ENCODE measurements at regions not wholly inside any gene's neighbourhood (a gene's known extent, or its start where the extent isn't known, plus 50 kb on each side); places are given as distances from the start of the nearest gene placed in this dataset.
"Not testable (repeated sequence)": the region's sequence is repeated elsewhere in the genome, so short reads cannot be mapped to it uniquely, and the experiment has no call there.

DNA sequence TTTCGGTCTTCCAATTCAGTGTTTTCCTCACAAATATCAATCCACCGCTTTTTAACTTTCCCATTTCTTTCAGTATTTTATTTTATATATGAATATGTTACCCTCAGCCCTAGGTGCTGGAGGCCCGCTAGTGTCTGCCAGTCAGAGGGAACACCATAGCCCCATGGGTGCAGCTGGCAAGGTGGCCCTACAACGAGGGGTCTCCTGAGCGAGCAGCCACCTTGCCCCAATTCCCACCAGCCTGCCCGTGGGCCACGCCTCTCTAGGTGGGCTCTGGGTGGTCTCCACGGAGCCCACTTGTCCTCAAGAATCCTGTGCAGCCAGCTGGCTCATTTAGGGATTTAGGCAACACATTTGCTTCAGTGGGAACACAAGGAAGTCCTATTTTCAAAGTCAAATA lies 72.5 kb upstream of the RGPD5 start:
- TF ChIP-seq, protein P1, sequence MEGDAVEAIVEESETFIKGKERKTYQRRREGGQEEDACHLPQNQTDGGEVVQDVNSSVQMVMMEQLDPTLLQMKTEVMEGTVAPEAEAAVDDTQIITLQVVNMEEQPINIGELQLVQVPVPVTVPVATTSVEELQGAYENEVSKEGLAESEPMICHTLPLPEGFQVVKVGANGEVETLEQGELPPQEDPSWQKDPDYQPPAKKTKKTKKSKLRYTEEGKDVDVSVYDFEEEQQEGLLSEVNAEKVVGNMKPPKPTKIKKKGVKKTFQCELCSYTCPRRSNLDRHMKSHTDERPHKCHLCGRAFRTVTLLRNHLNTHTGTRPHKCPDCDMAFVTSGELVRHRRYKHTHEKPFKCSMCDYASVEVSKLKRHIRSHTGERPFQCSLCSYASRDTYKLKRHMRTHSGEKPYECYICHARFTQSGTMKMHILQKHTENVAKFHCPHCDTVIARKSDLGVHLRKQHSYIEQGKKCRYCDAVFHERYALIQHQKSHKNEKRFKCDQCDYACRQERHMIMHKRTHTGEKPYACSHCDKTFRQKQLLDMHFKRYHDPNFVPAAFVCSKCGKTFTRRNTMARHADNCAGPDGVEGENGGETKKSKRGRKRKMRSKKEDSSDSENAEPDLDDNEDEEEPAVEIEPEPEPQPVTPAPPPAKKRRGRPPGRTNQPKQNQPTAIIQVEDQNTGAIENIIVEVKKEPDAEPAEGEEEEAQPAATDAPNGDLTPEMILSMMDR (IDR thresholded peaks at IDR 0.05; ENCODE audit: insufficient read depth, low read length, poor library complexity, severe bottlenecking): no peak
- H3K36me3 ChIP-seq (ENCODE audit: control insufficient read depth, insufficient read depth, low read length): no peaks in the 10 kb centered on the region
- H3K27me3 ChIP-seq (ENCODE audit: control insufficient read depth, insufficient read depth, low read length): no peaks in the 10 kb centered on the region
- H3K4me3 ChIP-seq (ENCODE audit: low read depth, low read length): no peak overlapping the region
- DNase-seq (ENCODE audit: low read depth): no peak

GRCh38 chr2:109722026-109722425 lies 72.1 kb upstream of the RGPD5 start:
- TF ChIP-seq, protein P1 (IDR thresholded peaks at IDR 0.05; ENCODE audit: insufficient read depth, low read length, poor library complexity, severe bottlenecking): no peak
- no peak overlapping the region for H3K4me3 ChIP-seq (ENCODE audit: low read depth, low read length)
- H3K36me3 ChIP-seq (ENCODE audit: control insufficient read depth, insufficient read depth, low read length): no peaks in the 10 kb centered on the region
- no peak for DNase-seq (ENCODE audit: low read depth)
- H3K27me3 ChIP-seq (ENCODE audit: control insufficient read depth, insufficient read depth, low read length): no peaks in the 10 kb centered on the region

DNA sequence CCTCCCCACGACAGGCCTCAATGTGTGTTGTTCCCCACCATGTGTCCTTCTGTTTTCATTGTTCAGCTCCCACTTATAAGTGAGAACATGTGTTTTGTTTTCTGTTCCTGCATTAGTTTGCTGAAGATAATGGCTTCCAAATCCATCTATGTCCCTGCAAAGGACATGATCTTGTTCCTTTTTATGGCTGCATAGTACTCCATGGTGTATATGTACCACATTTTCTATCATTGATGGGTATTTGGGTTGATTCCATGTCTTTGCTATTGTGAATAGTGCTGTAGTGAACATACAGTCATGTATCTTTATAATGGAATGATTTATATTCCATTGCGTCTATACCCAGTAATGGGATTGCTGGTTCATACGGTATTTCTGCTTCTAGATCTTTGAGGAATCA lies 71.5 kb upstream of the RGPD5 start:
- not testable (repeated sequence) for DNase-seq (ENCODE audit: low read depth); H3K4me3 ChIP-seq (ENCODE audit: low read depth, low read length); H3K27me3 ChIP-seq (ENCODE audit: control insufficient read depth, insufficient read depth, low read length); H3K36me3 ChIP-seq (ENCODE audit: control insufficient read depth, insufficient read depth, low read length)

- not testable (repeated sequence) for H3K27me3 ChIP-seq (ENCODE audit: control insufficient read depth, insufficient read depth, low read length); DNase-seq (ENCODE audit: low read depth); H3K36me3 ChIP-seq (ENCODE audit: control insufficient read depth, insufficient read depth, low read length); H3K4me3 ChIP-seq (ENCODE audit: low read depth, low read length)
Measured at GRCh38 chr2:109723153-109723552, 71.0 kb upstream of the RGPD5 start.

- no peaks in the 10 kb centered on the region for H3K27me3 ChIP-seq (ENCODE audit: control insufficient read depth, insufficient read depth, low read length)
- TF ChIP-seq, protein P1 (IDR thresholded peaks at IDR 0.05; ENCODE audit: insufficient read depth, low read length, poor library complexity, severe bottlenecking): no peak
- DNase-seq (ENCODE audit: low read depth): no peak
- H3K4me3 ChIP-seq (ENCODE audit: low read depth, low read length): no peak overlapping the region
- no peaks in the 10 kb centered on the region for H3K36me3 ChIP-seq (ENCODE audit: control insufficient read depth, insufficient read depth, low read length)
Measured at GRCh38 chr2:109724533-109725460, 69.3 kb upstream of the RGPD5 start.

DNA sequence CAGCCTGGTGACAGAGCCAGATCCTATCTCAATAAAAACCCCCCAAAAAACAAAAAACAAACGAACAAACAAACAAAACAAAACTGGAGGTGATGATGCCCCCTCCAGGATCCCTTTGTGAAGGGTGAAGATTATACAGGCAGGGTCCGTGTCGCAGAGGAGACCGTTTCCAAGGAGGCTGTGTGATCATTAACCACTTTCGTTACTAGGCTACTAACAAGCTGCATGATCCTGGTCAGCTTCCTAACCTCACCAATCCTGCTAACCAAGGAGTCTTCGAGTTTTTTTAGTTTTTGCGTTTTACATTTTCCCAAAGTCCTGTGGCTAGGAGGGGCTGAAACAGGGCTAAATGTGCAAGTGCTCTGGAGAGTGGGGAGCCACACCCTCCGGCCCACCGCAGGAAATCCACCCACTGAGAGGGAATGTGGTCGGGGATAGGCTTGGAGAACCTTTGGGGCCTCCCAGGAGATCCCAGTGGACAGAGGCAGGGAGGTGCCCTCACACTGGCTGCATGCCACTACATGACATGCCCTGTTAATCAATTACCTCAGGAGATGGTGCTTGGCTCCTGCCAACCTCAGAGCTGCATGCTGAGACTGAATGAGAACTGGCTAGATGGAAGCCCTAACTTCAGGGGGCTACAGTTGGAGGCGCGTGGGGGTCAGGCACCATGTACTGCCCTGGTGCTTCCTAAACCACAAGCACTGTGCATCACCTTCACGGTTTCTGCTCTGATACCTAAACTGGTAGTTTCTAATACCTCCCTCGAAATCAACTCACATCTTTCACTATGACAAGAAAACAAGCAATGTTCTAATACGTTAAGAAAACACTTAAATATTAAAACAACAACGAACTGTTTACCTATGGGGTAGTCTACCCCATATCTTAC lies 67.5 kb upstream of the RGPD5 start:
- DNase-seq (ENCODE audit: low read depth): peak; percentile 56
- no peak overlapping the region for H3K4me3 ChIP-seq (ENCODE audit: low read depth, low read length)
- H3K27me3 ChIP-seq (ENCODE audit: control insufficient read depth, insufficient read depth, low read length): no peaks in the 10 kb centered on the region
- no peaks in the 10 kb centered on the region for H3K36me3 ChIP-seq (ENCODE audit: control insufficient read depth, insufficient read depth, low read length)
- TF ChIP-seq, protein P1 (IDR thresholded peaks at IDR 0.05; ENCODE audit: insufficient read depth, low read length, poor library complexity, severe bottlenecking): no peak
